HG02840 (cell line): ENCODE measurements at regions not wholly inside any gene's neighbourhood (a gene's known extent, or its start where the extent isn't known, plus 50 kb on each side); places are given as distances from the start of the nearest gene placed in this dataset.
A peak's percentile ranks its signal among the peaks of the same experiment; 100 is the strongest.

Source experiments
- ATAC-seq: cut with Tn5 transposase; IDR thresholded peaks from one replicate; pipeline ENCODE4 v1.9.1; 2021; ENCODE audit warnings: mild to moderate bottlenecking, moderate library complexity, moderate number of reproducible peaks; ENCODE audit not compliant: unreplicated experiment, low FRiP score

GRCh38 chr7:136339464-136339863, 362.3 kb upstream of the MTPN start:
- ATAC-seq, result no peak

- ATAC-seq, result no peak
Observed at GRCh38 chr7:136336932-136337331, 359.8 kb upstream of the MTPN start.

- no peak for ATAC-seq
Observed at GRCh38 chr7:136333636-136334035, 356.5 kb upstream of the MTPN start.

GRCh38 chr7:136326045-136326609, 349.0 kb upstream of the MTPN start:
- no peak for ATAC-seq

- ATAC-seq, result no peak
Observed at GRCh38 chr7:136325578-136325977, 348.4 kb upstream of the MTPN start.

- no peak for ATAC-seq
Observed at GRCh38 chr7:136325027-136325426, 347.9 kb upstream of the MTPN start.

GRCh38 chr7:136324073-136324704, 347.0 kb upstream of the MTPN start:
- ATAC-seq, result no peak

- no peak for ATAC-seq
Observed at GRCh38 chr7:136312592-136312991, 335.4 kb upstream of the MTPN start.

- no peak for ATAC-seq
Observed at GRCh38 chr7:136309407-136309806, 332.2 kb upstream of the MTPN start.

- ATAC-seq, result no peak
Observed at GRCh38 chr7:136308230-136308629, 331.1 kb upstream of the MTPN start.

- no peak for ATAC-seq
Observed at GRCh38 chr7:136303162-136303561, 326.0 kb upstream of the MTPN start.

- ATAC-seq, result no peak
Observed at GRCh38 chr7:136302049-136302448, 324.9 kb upstream of the MTPN start.

- ATAC-seq, result no peak
Observed at GRCh38 chr7:136294977-136295376, 317.8 kb upstream of the MTPN start.

GRCh38 chr7:136293841-136294391, 316.8 kb upstream of the MTPN start:
- peak; percentile 8 for ATAC-seq

- peak; percentile 88 for ATAC-seq
Observed at GRCh38 chr7:136293272-136293671, 316.1 kb upstream of the MTPN start.

GRCh38 chr7:136292365-136292764, 315.2 kb upstream of the MTPN start:
- no peak for ATAC-seq

GRCh38 chr7:136290351-136290750, 313.2 kb upstream of the MTPN start:
- ATAC-seq, result no peak

GRCh38 chr7:136278057-136278456, 300.9 kb upstream of the MTPN start:
- ATAC-seq, result no peak

GRCh38 chr7:136275794-136276193, 298.6 kb upstream of the MTPN start:
- ATAC-seq, result no peak

GRCh38 chr7:136274636-136275345, 297.6 kb upstream of the MTPN start:
- no peak for ATAC-seq

GRCh38 chr7:136272934-136273333, 295.8 kb upstream of the MTPN start:
- ATAC-seq, result no peak

GRCh38 chr7:136267822-136268221, 290.7 kb upstream of the MTPN start:
- ATAC-seq, result no peak
